ENCODE measurements at regions not wholly inside any gene's neighbourhood (a gene's known extent, or its start where the extent isn't known, plus 50 kb on each side); places are given as distances from the start of the nearest gene placed in this dataset.

DNA sequence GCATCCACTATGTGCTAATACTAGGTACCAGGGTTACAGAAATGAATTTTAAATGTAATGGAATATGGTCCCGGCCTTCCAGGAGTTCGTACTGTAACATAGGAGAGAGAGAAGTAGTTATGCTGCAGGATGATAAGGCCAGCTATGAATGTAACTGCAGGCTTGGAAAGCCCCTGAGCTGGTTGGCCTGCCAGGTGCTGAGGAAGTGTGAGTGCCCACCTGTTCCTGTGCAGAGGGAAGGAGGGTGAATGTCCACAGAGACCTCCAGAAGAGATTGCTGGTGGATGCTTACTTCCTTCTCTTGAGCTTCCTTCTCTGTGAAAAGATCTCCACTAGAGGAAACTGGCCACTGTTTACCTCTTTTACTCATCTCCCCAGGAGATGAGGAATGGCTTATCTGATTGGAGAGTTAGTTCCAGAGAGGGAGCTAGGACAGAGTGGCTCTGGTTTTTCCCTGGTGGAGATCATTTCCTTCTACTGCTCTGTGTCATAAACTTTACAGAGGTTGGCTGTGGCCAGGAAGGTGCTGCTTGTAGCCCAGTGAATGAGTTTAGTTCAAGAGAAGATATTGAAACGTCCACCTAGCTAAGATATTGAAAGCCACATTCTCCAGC, 114.0 kb upstream of the LNX1 start:
- TF ChIP-seq, protein P1, sequence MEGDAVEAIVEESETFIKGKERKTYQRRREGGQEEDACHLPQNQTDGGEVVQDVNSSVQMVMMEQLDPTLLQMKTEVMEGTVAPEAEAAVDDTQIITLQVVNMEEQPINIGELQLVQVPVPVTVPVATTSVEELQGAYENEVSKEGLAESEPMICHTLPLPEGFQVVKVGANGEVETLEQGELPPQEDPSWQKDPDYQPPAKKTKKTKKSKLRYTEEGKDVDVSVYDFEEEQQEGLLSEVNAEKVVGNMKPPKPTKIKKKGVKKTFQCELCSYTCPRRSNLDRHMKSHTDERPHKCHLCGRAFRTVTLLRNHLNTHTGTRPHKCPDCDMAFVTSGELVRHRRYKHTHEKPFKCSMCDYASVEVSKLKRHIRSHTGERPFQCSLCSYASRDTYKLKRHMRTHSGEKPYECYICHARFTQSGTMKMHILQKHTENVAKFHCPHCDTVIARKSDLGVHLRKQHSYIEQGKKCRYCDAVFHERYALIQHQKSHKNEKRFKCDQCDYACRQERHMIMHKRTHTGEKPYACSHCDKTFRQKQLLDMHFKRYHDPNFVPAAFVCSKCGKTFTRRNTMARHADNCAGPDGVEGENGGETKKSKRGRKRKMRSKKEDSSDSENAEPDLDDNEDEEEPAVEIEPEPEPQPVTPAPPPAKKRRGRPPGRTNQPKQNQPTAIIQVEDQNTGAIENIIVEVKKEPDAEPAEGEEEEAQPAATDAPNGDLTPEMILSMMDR (IDR thresholded peaks at IDR 0.05; ENCODE audit: insufficient read depth, low read depth, low read length), result no peak
- no peak for TF ChIP-seq EZH2 (IDR thresholded peaks at IDR 0.05; ENCODE audit: insufficient read depth, low read length)
